HG02885 (cell line): ENCODE measurements at regions not wholly inside any gene's neighbourhood (a gene's known extent, or its start where the extent isn't known, plus 50 kb on each side); places are given as distances from the start of the nearest gene placed in this dataset.
"Not testable (repeated sequence)": the region's sequence is repeated elsewhere in the genome, so short reads cannot be mapped to it uniquely, and the experiment has no call there.

Source experiments
- ATAC-seq: cut with Tn5 transposase; IDR thresholded peaks from one replicate; pipeline ENCODE4 v1.9.1; 2021; ENCODE audit warnings: mild to moderate bottlenecking; ENCODE audit not compliant: unreplicated experiment, poor library complexity

GRCh38 chr2:131844044-131844443, 316.4 kb downstream of the CCDC74A start:
- ATAC-seq, result not testable (repeated sequence)

DNA sequence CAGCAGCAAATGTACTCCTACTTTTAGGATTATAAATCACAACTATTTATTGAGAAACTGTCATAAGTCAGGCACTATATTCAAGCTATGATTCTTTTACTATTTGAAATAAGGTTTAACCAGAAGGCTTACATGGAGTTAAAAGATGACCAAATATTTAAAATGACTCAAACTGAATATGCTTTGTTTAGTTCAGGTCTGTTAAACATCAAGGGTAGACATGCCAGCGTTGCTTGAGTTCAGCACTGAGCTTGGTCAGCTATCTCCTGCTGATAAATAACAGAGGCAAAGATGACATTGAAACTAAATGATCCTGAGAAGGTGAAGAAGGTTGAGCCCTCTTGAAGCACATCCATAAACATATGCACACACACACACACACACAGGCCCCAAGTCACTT, 305.6 kb downstream of the ANKRD30BL start:
- ATAC-seq, result not testable (repeated sequence)

DNA sequence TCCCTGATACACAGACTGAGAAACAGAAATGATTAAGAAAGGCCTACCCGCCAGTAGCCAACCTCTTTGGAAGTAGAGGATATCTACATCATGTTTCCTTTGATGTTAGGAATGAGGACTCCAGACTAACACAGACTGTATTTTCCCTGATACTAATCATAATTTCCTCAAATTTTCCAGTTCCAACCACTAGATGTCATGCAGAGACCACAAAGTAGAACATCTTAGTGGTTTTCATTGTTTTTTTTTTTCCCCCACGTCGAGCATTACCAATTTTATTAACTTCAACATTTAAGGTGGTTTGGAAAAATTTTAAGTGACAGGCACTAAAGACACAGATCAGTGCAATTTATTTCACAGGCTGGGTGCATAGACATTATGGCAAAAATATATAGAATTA, 303.6 kb downstream of the ANKRD30BL start:
- not testable (repeated sequence) for ATAC-seq
